HuH-7.5 (cell line): ENCODE measurements at regions not wholly inside any gene's neighbourhood (a gene's known extent, or its start where the extent isn't known, plus 50 kb on each side); places are given as distances from the start of the nearest gene placed in this dataset.
"Not testable (repeated sequence)": the region's sequence is repeated elsewhere in the genome, so short reads cannot be mapped to it uniquely, and the experiment has no call there.

Source experiments
- DNase-seq: peaks from one replicate; pipeline ENCODE4 v3.0.0; 2011; ENCODE audit warnings: low spot score

GRCh38 chr5:114953565-114953964, 216.1 kb downstream of the TRIM36 start:
- no peak for DNase-seq

GRCh38 chr5:114952876-114953275, 216.8 kb downstream of the TRIM36 start:
- no peak for DNase-seq

GRCh38 chr5:114949756-114950155, 220.0 kb downstream of the TRIM36 start:
- no peak for DNase-seq

- no peak for DNase-seq
Measured at GRCh38 chr5:114948986-114949621, 220.6 kb downstream of the TRIM36 start.

GRCh38 chr5:114948363-114948762, 221.3 kb downstream of the TRIM36 start:
- DNase-seq: no peak

- no peak for DNase-seq
Measured at GRCh38 chr5:114940709-114941108, 229.0 kb downstream of the TRIM36 start.

GRCh38 chr5:114935490-114935889, 234.2 kb downstream of the TRIM36 start:
- no peak for DNase-seq

GRCh38 chr5:114928644-114929462, 240.9 kb downstream of the TRIM36 start:
- no peak for DNase-seq

- DNase-seq: no peak
Measured at GRCh38 chr5:114924769-114925168, 244.9 kb downstream of the TRIM36 start.

GRCh38 chr5:114912189-114912920, 257.4 kb downstream of the TRIM36 start:
- DNase-seq: no peak

GRCh38 chr5:114910727-114911126, 259.0 kb downstream of the TRIM36 start:
- DNase-seq: no peak

GRCh38 chr5:114909424-114909823, 260.3 kb downstream of the TRIM36 start:
- DNase-seq: no peak

GRCh38 chr5:114903767-114904166, 265.9 kb downstream of the TRIM36 start:
- no peak for DNase-seq

- DNase-seq: no peak
Measured at GRCh38 chr5:114898602-114899001, 271.1 kb downstream of the TRIM36 start.

GRCh38 chr5:114883675-114884074, 286.0 kb downstream of the TRIM36 start:
- DNase-seq: no peak

- DNase-seq: no peak
Measured at GRCh38 chr5:114859438-114859735, 310.3 kb downstream of the TRIM36 start.

- no peak for DNase-seq
Measured at GRCh38 chr5:114858665-114859437, 310.9 kb downstream of the TRIM36 start.

GRCh38 chr5:114857941-114858551, 311.7 kb downstream of the TRIM36 start:
- no peak for DNase-seq

GRCh38 chr5:114844711-114845110, 325.0 kb downstream of the TRIM36 start:
- not testable (repeated sequence) for DNase-seq

GRCh38 chr5:114839360-114839759, 330.3 kb downstream of the TRIM36 start:
- no peak for DNase-seq

- DNase-seq: no peak
Measured at GRCh38 chr5:114838937-114839336, 330.8 kb downstream of the TRIM36 start.

GRCh38 chr5:114830114-114830513, 339.6 kb downstream of the TRIM36 start:
- no peak for DNase-seq
